T-cell (primary cell): ENCODE measurements at regions not wholly inside any gene's neighbourhood (a gene's known extent, or its start where the extent isn't known, plus 50 kb on each side); places are given as distances from the start of the nearest gene placed in this dataset.

Source experiments
- ATAC-seq, 4 experiments: fragments of 200-7000 bp in 3 of 4; fragments of 150-1000 bp in 1 of 4; cut with Tn5 transposase; replicated peaks in 1 of 4; 1 replicate in 3 of 4; 2 replicates in 1 of 4; pipeline ENCODE4 v1.10.0; 2021; ENCODE audit warnings: moderate library complexity in 3 of 4, mild to moderate bottlenecking in 2 of 4, moderate number of reproducible peaks in 1 of 4
- CTCF ChIA-PET, 2 donors: fragments of 300-600 bp; sonication (Branson Sonifier 250); formaldehyde crosslinking; loops; one replicate each; lab custom pipeline; 2022; ENCODE audit warnings: antibody characterized with exemption in 2 of 2; lab: Charles Lee
- POLR2A ChIA-PET, 2 donors: fragments of 300-600 bp; sonication (Branson Sonifier 250); formaldehyde crosslinking; loops; one replicate each; lab custom pipeline; 2022; ENCODE audit warnings: antibody characterized with exemption in 2 of 2; lab: Charles Lee
- DNase-seq, 35 experiments: peaks; one replicate each; pipeline versions ENCODE4 v3.0.0 to v3.0.0-alpha.2; 2013 to 2023
- H3K27ac ChIP-seq: one replicate; pipeline ENCODE4 v1.5.1; 2013; ENCODE audit warnings: low read length
- H3K27me3 ChIP-seq, 2 experiments: replicated peaks in 1 of 2; 1 replicate in 1 of 2; 2 replicates in 1 of 2; pipeline versions ENCODE4 v1.6.1 to v1.7.0; 2013; ENCODE audit warnings: low read length in 1 of 2, mixed read lengths in 1 of 2; ENCODE audit not compliant: control insufficient read depth in 2 of 2, insufficient read depth in 2 of 2; ENCODE audit errors: extremely low read depth in 1 of 2
- H3K36me3 ChIP-seq, 2 donors: 1 replicate in 1 of 2; 2 replicates in 1 of 2; pipeline versions ENCODE4 v1.6.1 to v1.7.0; 2013; ENCODE audit warnings: low read length in 1 of 2; ENCODE audit not compliant: control insufficient read depth in 2 of 2, insufficient read depth in 1 of 2; ENCODE audit errors: extremely low read depth in 1 of 2
- H3K4me1 ChIP-seq, 2 experiments: 1 replicate in 1 of 2; 2 replicates in 1 of 2; pipeline versions ENCODE4 v1.6.1 to v1.7.0; 2013; ENCODE audit warnings: low read length in 2 of 2, mixed read lengths in 1 of 2; ENCODE audit not compliant: insufficient read depth in 2 of 2, control insufficient read depth in 1 of 2; ENCODE audit errors: extremely low read depth in 1 of 2
- H3K4me3 ChIP-seq, 2 donors: 1 replicate in 1 of 2; 2 replicates in 1 of 2; pipeline versions ENCODE4 v1.5.1 to v1.7.0; 2013; ENCODE audit warnings: mild to moderate bottlenecking in 2 of 2, low read length in 1 of 2, moderate library complexity in 1 of 2; ENCODE audit not compliant: control insufficient read depth in 1 of 2; ENCODE audit errors: extremely low read depth in 1 of 2
- H3K9me3 ChIP-seq: 2 replicates; pipeline ENCODE4 v1.7.0; 2013
- H3K27ac Mint-ChIP-seq, 2 donors: one replicate each; pipeline ENCODE4 v1.8.0; 2020 to 2021; ENCODE audit warnings: mild to moderate bottlenecking in 2 of 2, mixed read lengths in 2 of 2
- H3K27me3 Mint-ChIP-seq, 2 donors: one replicate each; pipeline ENCODE4 v1.8.0; 2021 to 2022; ENCODE audit warnings: mixed read lengths in 2 of 2
- H3K36me3 Mint-ChIP-seq: one replicate; pipeline ENCODE4 v1.8.0; 2021; ENCODE audit warnings: mixed read lengths
- H3K4me1 Mint-ChIP-seq, 3 donors: one replicate each; pipeline ENCODE4 v1.8.0; 2020 to 2022; ENCODE audit warnings: mixed read lengths in 3 of 3, mild to moderate bottlenecking in 1 of 3
- H3K4me3 Mint-ChIP-seq, 3 donors: one replicate each; pipeline ENCODE4 v1.8.0; 2020 to 2022; ENCODE audit warnings: mild to moderate bottlenecking in 3 of 3, mixed read lengths in 3 of 3, moderate library complexity in 3 of 3
- H3K9me3 Mint-ChIP-seq, 3 donors: one replicate each; pipeline ENCODE4 v1.8.0; 2020 to 2022; ENCODE audit warnings: mixed read lengths in 3 of 3
- WGBS: methylation state at CpG from one replicate; pipeline ENCODE4 v1.1.5; 2013; ENCODE audit warnings: missing lambda C conversion rate; ENCODE audit not compliant: insufficient coverage; 5-methylcytosine and 5-hydroxymethylcytosine counted together

DNA sequence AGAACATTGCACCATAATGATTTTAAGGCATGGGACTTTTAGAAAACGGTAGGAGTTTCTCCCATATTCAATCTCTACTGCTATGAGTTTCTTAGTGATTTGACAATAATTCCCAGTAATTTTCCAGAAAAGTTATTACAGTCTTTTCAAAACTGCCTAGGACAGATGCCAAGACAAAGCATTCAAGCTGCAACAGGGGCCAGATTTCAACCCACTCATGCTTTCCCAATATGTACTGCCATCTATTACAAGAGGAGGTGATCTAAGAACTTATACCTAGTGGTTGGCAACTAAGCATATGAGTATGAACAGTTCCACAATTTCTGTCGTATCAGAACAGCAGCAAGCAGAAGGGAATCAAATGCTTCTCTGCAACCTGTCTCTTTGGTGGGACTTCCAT, 95.1 kb upstream of the TMED7 start:
- Mint-ChIP-seq H3K36me3 (peaks cover 2% of the 10 kb centered on the region), H3K4me1 (no peaks in the 10 kb centered on the region), H3K27ac (no peak overlapping the region), H3K9me3 (no peaks in the 10 kb centered on the region), H3K4me3 (no peak overlapping the region), H3K27me3 (peaks cover 12 to 38% of the 10 kb centered on the region in 2 donors)
- ChIA-PET POLR2A (no interaction called here), CTCF (no interaction called here)
- Histone ChIP-seq H3K9me3 (no peaks in the 10 kb centered on the region), H3K4me3 (no peak overlapping the region), H3K4me1 (no peaks in the 10 kb centered on the region), H3K27me3 (peaks cover 0 to 2% of the 10 kb centered on the region in 2 experiments), H3K27ac (no peak overlapping the region), H3K36me3 (no peaks in the 10 kb centered on the region)
- WGBS: 67% methylated on average over 1 of the region's 2 CpGs
- DNase-seq: no peak
- no peak for ATAC-seq

- Histone ChIP-seq H3K27me3 (peaks cover 0 to 2% of the 10 kb centered on the region in 2 experiments), H3K4me1 (no peaks in the 10 kb centered on the region), H3K9me3 (no peaks in the 10 kb centered on the region), H3K36me3 (no peaks in the 10 kb centered on the region), H3K4me3 (no peak overlapping the region), H3K27ac (no peak overlapping the region)
- no peak for DNase-seq
- Mint-ChIP-seq H3K36me3 (peaks cover 2% of the 10 kb centered on the region), H3K27ac (no peak overlapping the region), H3K9me3 (peaks cover 0 to under 1% (median 0%) of the 10 kb centered on the region in 3 donors), H3K4me1 (no peaks in the 10 kb centered on the region), H3K27me3 (peaks cover 9 to 30% of the 10 kb centered on the region in 2 donors), H3K4me3 (no peak overlapping the region)
- no peak for ATAC-seq
- 57% methylated on average over 1 of the region's 2 CpGs for WGBS
- ChIA-PET CTCF (no interaction called here), POLR2A (no interaction called here)
These were observed 93.1 kb upstream of the TMED7 start for GRCh38 chr5:115718927-115719326.

GRCh38 chr5:115713408-115713807, 87.6 kb upstream of the TMED7 start:
- Histone ChIP-seq H3K4me3 (no peak overlapping the region), H3K27ac (no peak overlapping the region), H3K9me3 (no peaks in the 10 kb centered on the region), H3K36me3 (no peaks in the 10 kb centered on the region), H3K4me1 (no peaks in the 10 kb centered on the region), H3K27me3 (peaks cover 2 to 5% of the 10 kb centered on the region in 2 experiments)
- no peak for DNase-seq
- peaks cover 9 to 31% of the 10 kb centered on the region in 2 donors for H3K27me3 Mint-ChIP-seq
- ChIA-PET POLR2A (no interaction called here), CTCF (interaction anchor here in 1 of 2 donors (0.6 kb wide), 1 partner anchor 72 kb away, joined by 3 read pairs; no protein-coding TSS in a partner anchor)
- H3K9me3 Mint-ChIP-seq: peaks cover 3 to 14% (median 12%) of the 10 kb centered on the region in 3 donors
- ATAC-seq: no peak
- no peaks in the 10 kb centered on the region for H3K4me1 Mint-ChIP-seq
- no peak overlapping the region for H3K4me3 Mint-ChIP-seq
- H3K36me3 Mint-ChIP-seq: peaks cover 2% of the 10 kb centered on the region
- no peak overlapping the region for H3K27ac Mint-ChIP-seq

- no peaks in the 10 kb centered on the region for H3K9me3 ChIP-seq
- no CpG with 5 or more reads among the region's 3 CpGs for WGBS
- H3K27me3 Mint-ChIP-seq: peaks cover 3 to 21% of the 10 kb centered on the region in 2 donors
- no peaks in the 10 kb centered on the region for H3K36me3 Mint-ChIP-seq
- no peak for ATAC-seq
- peaks cover 3 to 14% (median 12%) of the 10 kb centered on the region in 3 donors for H3K9me3 Mint-ChIP-seq
- H3K4me1 Mint-ChIP-seq: no peaks in the 10 kb centered on the region
- ChIA-PET CTCF (no interaction called here), POLR2A (no interaction called here)
- no peaks in the 10 kb centered on the region for H3K4me1 ChIP-seq
- no peak overlapping the region for H3K4me3 Mint-ChIP-seq
- H3K4me3 ChIP-seq: no peak overlapping the region
- no peak overlapping the region for H3K27ac ChIP-seq
- no peak for DNase-seq
- H3K27ac Mint-ChIP-seq: no peak overlapping the region
- H3K27me3 ChIP-seq: peaks cover 0 to 5% of the 10 kb centered on the region in 2 experiments
- H3K36me3 ChIP-seq: no peaks in the 10 kb centered on the region
These were observed 83.7 kb upstream of the TMED7 start for GRCh38 chr5:115709585-115709984.

- H3K27me3 Mint-ChIP-seq: peaks cover 3 to 20% of the 10 kb centered on the region in 2 donors
- no peaks in the 10 kb centered on the region for H3K36me3 Mint-ChIP-seq
- Histone ChIP-seq H3K4me1 (no peaks in the 10 kb centered on the region), H3K27ac (no peak overlapping the region), H3K4me3 (no peak overlapping the region), H3K27me3 (peaks cover 0 to 5% of the 10 kb centered on the region in 2 experiments), H3K36me3 (no peaks in the 10 kb centered on the region), H3K9me3 (no peaks in the 10 kb centered on the region)
- no peaks in the 10 kb centered on the region for H3K4me1 Mint-ChIP-seq
- POLR2A ChIA-PET: no interaction called here
- H3K9me3 Mint-ChIP-seq: peaks cover 3 to 14% (median 12%) of the 10 kb centered on the region in 3 donors
- CTCF ChIA-PET: no interaction called here
- no peak overlapping the region for H3K4me3 Mint-ChIP-seq
- no CpG with 5 or more reads among the region's 2 CpGs for WGBS
- no peak for DNase-seq
- no peak for ATAC-seq
- H3K27ac Mint-ChIP-seq: no peak overlapping the region
These were observed 83.1 kb upstream of the TMED7 start for GRCh38 chr5:115708819-115709477.

GRCh38 chr5:115703514-115703913, 77.7 kb upstream of the TMED7 start:
- H3K9me3 Mint-ChIP-seq: no peaks in the 10 kb centered on the region
- Histone ChIP-seq H3K4me3 (no peak overlapping the region), H3K27ac (no peak overlapping the region), H3K27me3 (peaks cover 0 to 2% of the 10 kb centered on the region in 2 experiments), H3K36me3 (no peaks in the 10 kb centered on the region), H3K4me1 (no peaks in the 10 kb centered on the region), H3K9me3 (no peaks in the 10 kb centered on the region)
- H3K4me1 Mint-ChIP-seq: no peaks in the 10 kb centered on the region
- H3K4me3 Mint-ChIP-seq: no peak overlapping the region
- ChIA-PET POLR2A (no interaction called here), CTCF (no interaction called here)
- no peak overlapping the region for H3K27ac Mint-ChIP-seq
- peaks cover 10 to 11% of the 10 kb centered on the region in 2 donors for H3K27me3 Mint-ChIP-seq
- no peaks in the 10 kb centered on the region for H3K36me3 Mint-ChIP-seq
- WGBS: no CpG with 5 or more reads among the region's 3 CpGs
- ATAC-seq (no peak), DNase-seq (no peak)
